ENCODE measurements at regions not wholly inside any gene's neighbourhood (a gene's known extent, or its start where the extent isn't known, plus 50 kb on each side); places are given as distances from the start of the nearest gene placed in this dataset.

DNA sequence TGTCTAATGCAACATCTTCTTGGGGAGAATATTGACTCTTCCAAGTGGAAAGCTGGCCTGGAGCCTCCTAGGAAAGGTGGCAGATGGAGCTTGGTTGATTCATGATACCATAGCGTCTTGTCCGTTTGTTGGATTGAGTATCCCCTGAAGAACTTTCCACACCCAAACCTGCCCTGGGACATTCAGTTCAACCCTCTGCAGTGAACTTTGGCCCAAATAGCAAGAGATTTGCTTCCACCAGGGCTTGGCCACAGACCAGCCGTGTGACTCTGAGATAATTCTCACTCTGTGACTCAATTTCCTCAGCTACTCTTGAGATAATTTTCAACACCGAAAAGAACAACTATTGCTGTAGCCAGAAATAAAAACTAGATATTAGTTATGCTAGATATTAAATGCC, 108.0 kb upstream of the RAD23B start:
- H3K4me1 ChIP-seq (ENCODE audit: insufficient read depth, low read length, poor library complexity, severe bottlenecking), result no peaks in the 10 kb centered on the region
- ChIA-PET POLR2A (ENCODE audit: low non-redundant PET) (no interaction called here), CTCF (no interaction called here)
- H3K36me3 ChIP-seq (ENCODE audit: insufficient read depth, low read length, poor library complexity, severe bottlenecking), result no peaks in the 10 kb centered on the region
- no peak overlapping the region for H3K27ac ChIP-seq (ENCODE audit: low read depth, low read length, poor library complexity, severe bottlenecking)
- no peaks in the 10 kb centered on the region for H3K9me3 ChIP-seq (ENCODE audit: low read depth, low read length, poor library complexity, severe bottlenecking)
- TF ChIP-seq EZH2 (IDR thresholded peaks at IDR 0.05; ENCODE audit: borderline replicate concordance, low read depth, low read length, poor library complexity, severe bottlenecking), result no peak
- TF ChIP-seq, protein P1, sequence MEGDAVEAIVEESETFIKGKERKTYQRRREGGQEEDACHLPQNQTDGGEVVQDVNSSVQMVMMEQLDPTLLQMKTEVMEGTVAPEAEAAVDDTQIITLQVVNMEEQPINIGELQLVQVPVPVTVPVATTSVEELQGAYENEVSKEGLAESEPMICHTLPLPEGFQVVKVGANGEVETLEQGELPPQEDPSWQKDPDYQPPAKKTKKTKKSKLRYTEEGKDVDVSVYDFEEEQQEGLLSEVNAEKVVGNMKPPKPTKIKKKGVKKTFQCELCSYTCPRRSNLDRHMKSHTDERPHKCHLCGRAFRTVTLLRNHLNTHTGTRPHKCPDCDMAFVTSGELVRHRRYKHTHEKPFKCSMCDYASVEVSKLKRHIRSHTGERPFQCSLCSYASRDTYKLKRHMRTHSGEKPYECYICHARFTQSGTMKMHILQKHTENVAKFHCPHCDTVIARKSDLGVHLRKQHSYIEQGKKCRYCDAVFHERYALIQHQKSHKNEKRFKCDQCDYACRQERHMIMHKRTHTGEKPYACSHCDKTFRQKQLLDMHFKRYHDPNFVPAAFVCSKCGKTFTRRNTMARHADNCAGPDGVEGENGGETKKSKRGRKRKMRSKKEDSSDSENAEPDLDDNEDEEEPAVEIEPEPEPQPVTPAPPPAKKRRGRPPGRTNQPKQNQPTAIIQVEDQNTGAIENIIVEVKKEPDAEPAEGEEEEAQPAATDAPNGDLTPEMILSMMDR (conservative IDR thresholded peaks at IDR 0.05; ENCODE audit: low read depth, low read length), result no peak
- no peaks in the 10 kb centered on the region for H3K27me3 ChIP-seq (replicated peaks; ENCODE audit: insufficient read depth, low read depth, low read length, poor library complexity)
- DNase-seq (ENCODE audit: low spot score), result no peak
- intact Hi-C loops (cut with micrococcal nuclease; ENCODE audit: unreplicated experiment), result no loop called here
- no peak overlapping the region for H3K4me3 ChIP-seq (ENCODE audit: low read depth, low read length, poor library complexity, severe bottlenecking)
- BruUV-seq (replicated peaks), result no TSS peak

GRCh38 chr9:107175816-107176435, 107.2 kb upstream of the RAD23B start:
- no peaks in the 10 kb centered on the region for H3K9me3 ChIP-seq (ENCODE audit: low read depth, low read length, poor library complexity, severe bottlenecking)
- no peaks in the 10 kb centered on the region for H3K4me1 ChIP-seq (ENCODE audit: insufficient read depth, low read length, poor library complexity, severe bottlenecking)
- no peaks in the 10 kb centered on the region for H3K27me3 ChIP-seq (replicated peaks; ENCODE audit: insufficient read depth, low read depth, low read length, poor library complexity)
- H3K27ac ChIP-seq (ENCODE audit: low read depth, low read length, poor library complexity, severe bottlenecking), result no peak overlapping the region
- ChIA-PET CTCF (no interaction called here), POLR2A (ENCODE audit: low non-redundant PET) (no interaction called here)
- H3K36me3 ChIP-seq (ENCODE audit: insufficient read depth, low read length, poor library complexity, severe bottlenecking), result no peaks in the 10 kb centered on the region
- no peak overlapping the region for H3K4me3 ChIP-seq (ENCODE audit: low read depth, low read length, poor library complexity, severe bottlenecking)
- BruUV-seq (replicated peaks), result no TSS peak
- intact Hi-C loops (cut with micrococcal nuclease; ENCODE audit: unreplicated experiment), result no loop called here
- no peak for DNase-seq (ENCODE audit: low spot score)
- TF ChIP-seq EZH2 (IDR thresholded peaks at IDR 0.05; ENCODE audit: borderline replicate concordance, low read depth, low read length, poor library complexity, severe bottlenecking), result no peak
- TF ChIP-seq, protein P1 (conservative IDR thresholded peaks at IDR 0.05; ENCODE audit: low read depth, low read length), result no peak

GRCh38 chr9:107176436-107177151, 106.5 kb upstream of the RAD23B start:
- ChIA-PET CTCF (no interaction called here), POLR2A (ENCODE audit: low non-redundant PET) (no interaction called here)
- no TSS peak for BruUV-seq (replicated peaks)
- Histone ChIP-seq H3K27ac (ENCODE audit: low read depth, low read length, poor library complexity, severe bottlenecking) (no peak overlapping the region), H3K4me3 (ENCODE audit: low read depth, low read length, poor library complexity, severe bottlenecking) (no peak overlapping the region), H3K4me1 (ENCODE audit: insufficient read depth, low read length, poor library complexity, severe bottlenecking) (no peaks in the 10 kb centered on the region), H3K36me3 (ENCODE audit: insufficient read depth, low read length, poor library complexity, severe bottlenecking) (no peaks in the 10 kb centered on the region), H3K9me3 (ENCODE audit: low read depth, low read length, poor library complexity, severe bottlenecking) (no peaks in the 10 kb centered on the region), H3K27me3 (replicated peaks; ENCODE audit: insufficient read depth, low read depth, low read length, poor library complexity) (no peaks in the 10 kb centered on the region)
- DNase-seq (ENCODE audit: low spot score), result peak; percentile 34
- intact Hi-C loops (cut with micrococcal nuclease; ENCODE audit: unreplicated experiment), result no loop called here
- TF ChIP-seq, protein P1 (conservative IDR thresholded peaks at IDR 0.05; ENCODE audit: low read depth, low read length), result no peak
- TF ChIP-seq EZH2 (IDR thresholded peaks at IDR 0.05; ENCODE audit: borderline replicate concordance, low read depth, low read length, poor library complexity, severe bottlenecking), result no peak
